HepG2 (cell line): ENCODE measurements at regions not wholly inside any gene's neighbourhood (a gene's known extent, or its start where the extent isn't known, plus 50 kb on each side); places are given as distances from the start of the nearest gene placed in this dataset.
A peak's percentile ranks its signal among the peaks of the same experiment; 100 is the strongest.

Experiments used
- ATAC-seq: fragments of 200-7000 bp; cut with Tn5 transposase; 3 replicates; pipeline ENCODE4 v1.9.1; 2020; ENCODE audit warnings: mild to moderate bottlenecking, moderate library complexity
- BruUV-seq: library from RNA; stranded (reverse); fragments of 400-500 nt; replicated peaks from 2 replicates; lab custom pipeline; 2021; lab: Mats Ljungman, UMichigan
- CTCF ChIA-PET: fragments of 300-600 bp; formaldehyde crosslinking; extraction: SDS; loops from one replicate; lab custom pipeline; 2021; ENCODE audit warnings: low total read pairs, inconsistent platforms, low intra/inter-chr PET ratio; lab: Yijun Ruan, JAX
- POLR2A ChIA-PET: fragments of 350-600 bp; sonication (Branson Sonifier 250); formaldehyde crosslinking; loops from one replicate; lab custom pipeline; 2020; ENCODE audit warnings: antibody characterized with exemption, inconsistent platforms; lab: Yijun Ruan, JAX
- DNase-seq: peaks from one replicate; pipeline ENCODE4 v3.0.0-alpha.2; 2015; ENCODE audit warnings: low spot score
- FAIRE-seq: peaks from 3 replicates; lab custom pipeline; 2011; peaks lifted over from hg19 to GRCh38; lab: Jason Lieb, UNC
- H2AFZ ChIP-seq: one replicate; pipeline ENCODE4 v1.6.1; 2011; ENCODE audit warnings: low read length, inconsistent platforms
- H3K27ac ChIP-seq: fragments of 300-600 bp; 3 replicates; pipeline ENCODE4 v1.8.0; 2011; ENCODE audit warnings: mixed run types, mild to moderate bottlenecking, mixed read lengths, low read length, inconsistent platforms; ENCODE audit not compliant: insufficient read depth; ENCODE audit errors: extremely low read length
- H3K27me3 ChIP-seq, 2 experiments: fragments of 200-600 bp in 1 of 2; 2 replicates in 1 of 2; 3 replicates in 1 of 2; pipeline versions ENCODE4 v1.6.0 to v1.8.0; 2011; ENCODE audit warnings: low read length in 2 of 2, mild to moderate bottlenecking in 2 of 2, moderate library complexity in 2 of 2, inconsistent platforms in 1 of 2; ENCODE audit not compliant: insufficient read depth in 2 of 2, control insufficient read depth in 1 of 2
- H3K36me3 ChIP-seq, 2 experiments: fragments of 200-600 bp in 1 of 2; replicated peaks in 1 of 2; 2 replicates in 1 of 2; 3 replicates in 1 of 2; pipeline versions ENCODE4 v1.5.1 to v1.8.0; 2011; ENCODE audit warnings: low read length in 2 of 2, inconsistent platforms in 1 of 2; ENCODE audit not compliant: insufficient read depth in 2 of 2, control insufficient read depth in 1 of 2
- H3K4me1 ChIP-seq: 2 replicates; pipeline ENCODE4 v1.5.1; 2012; ENCODE audit warnings: low read length, inconsistent platforms; ENCODE audit not compliant: insufficient read depth
- H3K4me2 ChIP-seq: 2 replicates; pipeline ENCODE4 v1.6.0; 2011; ENCODE audit warnings: low read depth, low read length, inconsistent platforms
- H3K4me3 ChIP-seq, 3 experiments: fragments of 200-600 bp in 1 of 3; sonication (generic), shearing (Covaris generic) in 1 of 3; replicated peaks in 1 of 3; 2 replicates each; pipeline ENCODE4 v1.5.1; 2011 to 2016; ENCODE audit warnings: low read length in 3 of 3, inconsistent platforms in 2 of 3, low read depth in 2 of 3, mild to moderate bottlenecking in 2 of 3, control low read depth in 1 of 3, mixed read lengths in 1 of 3; ENCODE audit not compliant: insufficient read depth in 1 of 3
- H3K79me2 ChIP-seq: one replicate; pipeline ENCODE4 v1.6.1; 2011; ENCODE audit warnings: low read length, inconsistent platforms; ENCODE audit not compliant: insufficient read depth
- H3K9ac ChIP-seq: 2 replicates; pipeline ENCODE4 v1.6.0; 2011; ENCODE audit warnings: mild to moderate bottlenecking, low read depth, low read length, inconsistent platforms; ENCODE audit not compliant: insufficient read depth
- H3K9me3 ChIP-seq: 2 replicates; pipeline ENCODE4 v1.5.1; 2012; ENCODE audit warnings: mild to moderate bottlenecking, low read length
- H4K20me1 ChIP-seq: 2 replicates; pipeline ENCODE4 v1.6.0; 2011; ENCODE audit warnings: inconsistent platforms, mild to moderate bottlenecking, low read length, moderate library complexity; ENCODE audit not compliant: insufficient read depth
- CEBPB ChIP-seq: IDR thresholded peaks from 2 replicates; pipeline ENCODE4 v1.6.1; 2011; ENCODE audit warnings: low read depth, low read length, improper control_type of control experiment, borderline replicate concordance
- EED ChIP-seq: sonication (generic); formaldehyde crosslinking; IDR thresholded peaks from 2 replicates; pipeline ENCODE4 v1.5.0; 2020; ENCODE audit warnings: mild to moderate bottlenecking, missing genetic modification reagents
- FOSL2 ChIP-seq: sonication (generic); formaldehyde crosslinking; IDR thresholded peaks from 2 replicates; pipeline ENCODE4 v1.4.0; 2020; ENCODE audit warnings: missing genetic modification reagents
- FOXA1 ChIP-seq, 2 experiments: fragments of 450-650 bp in 1 of 2; sonication (generic) in 1 of 2; formaldehyde crosslinking in 1 of 2; IDR thresholded peaks; 2 replicates each; pipeline versions ENCODE4 v1.4.0 to v1.6.1; 2016 to 2020; ENCODE audit warnings: missing genetic modification reagents in 1 of 2
- FOXA3 ChIP-seq: IDR thresholded peaks from 2 replicates; pipeline ENCODE4 v1.6.1; 2016; ENCODE audit warnings: missing genetic modification reagents, missing compliant biosample characterization
- LCORL ChIP-seq, 2 experiments: fragments of 450-650 bp in 1 of 2; sonication (generic) in 1 of 2; formaldehyde crosslinking in 1 of 2; IDR thresholded peaks; 2 replicates each; pipeline versions ENCODE4 v1.5.0 to v1.6.1; 2017 to 2020; ENCODE audit warnings: antibody characterized with exemption in 1 of 2, missing genetic modification reagents in 1 of 2
- MLLT10 ChIP-seq: sonication (generic); formaldehyde crosslinking; IDR thresholded peaks from 2 replicates; pipeline ENCODE4 v1.4.0; 2020; ENCODE audit warnings: missing genetic modification reagents
- POGK ChIP-seq: sonication (generic); formaldehyde crosslinking; conservative IDR thresholded peaks from 2 replicates; pipeline ENCODE4 v1.8.0; 2022; ENCODE audit warnings: mild to moderate bottlenecking, moderate library complexity, missing genetic modification reagents
- POGZ ChIP-seq: sonication (generic); formaldehyde crosslinking; IDR thresholded peaks from 2 replicates; pipeline ENCODE4 v1.4.0; 2020; ENCODE audit warnings: mild to moderate bottlenecking, missing genetic modification reagents
- SP2 ChIP-seq: sonication (generic); formaldehyde crosslinking; IDR thresholded peaks from 2 replicates; pipeline ENCODE4 v1.5.1; 2020; ENCODE audit warnings: mild to moderate bottlenecking, missing genetic modification reagents
- SRF ChIP-seq: IDR thresholded peaks from 2 replicates; pipeline ENCODE4 v1.6.1; 2011; ENCODE audit warnings: mild to moderate bottlenecking, low read depth, low read length, moderate library complexity
- ZBTB38 ChIP-seq: sonication (generic); formaldehyde crosslinking; IDR thresholded peaks from 2 replicates; pipeline ENCODE4 v1.5.1; 2020; ENCODE audit warnings: mild to moderate bottlenecking, missing genetic modification reagents
- ZNF629 ChIP-seq: sonication (generic); formaldehyde crosslinking; conservative IDR thresholded peaks from 2 replicates; pipeline ENCODE4 v1.5.0; 2020; ENCODE audit warnings: missing genetic modification reagents
- ZNF788 ChIP-seq: sonication (generic); formaldehyde crosslinking; IDR thresholded peaks from 2 replicates; pipeline ENCODE4 v1.5.0; 2020; ENCODE audit warnings: mild to moderate bottlenecking, missing genetic modification reagents, borderline replicate concordance
- WGBS: methylation state at CpG from one replicate; pipeline ENCODE4 v1.1.6; 2017; ENCODE audit warnings: low lambda C conversion rate; 5-methylcytosine and 5-hydroxymethylcytosine counted together
- in situ Hi-C: cut with HindIII; loops from 2 replicates; pipeline ENCODE4 v1.10.0; 2017; ENCODE audit warnings: low pct_unique_long_range_greater_than_20kb; ENCODE audit not compliant: extremely low pct_ligation_motif_present
- intact Hi-C: fragments of 100-400 bp; cut with micrococcal nuclease; formaldehyde crosslinking; loops from one replicate; pipeline ENCODE4 v1.10.0; 2022; ENCODE audit not compliant: unreplicated experiment
- TF ChIP-seq, protein P1 (sequence below): sonication (generic); formaldehyde crosslinking; conservative IDR thresholded peaks from 2 replicates; pipeline ENCODE4 v1.8.0; 2022; ENCODE audit warnings: missing genetic modification reagents

GRCh38 chr15:93658026-93658816, 569.2 kb upstream of the RGMA start:
- Histone ChIP-seq H3K27ac (no peak overlapping the region), H4K20me1 (no peaks in the 10 kb centered on the region), H2AFZ (no peak overlapping the region), H3K9ac (no peak overlapping the region), H3K4me2 (no peak overlapping the region), H3K36me3 (no peaks in the 10 kb centered on the region), H3K9me3 (no peaks in the 10 kb centered on the region), H3K79me2 (no peaks in the 10 kb centered on the region), H3K27me3 (no peaks in the 10 kb centered on the region), H3K4me3 (no peak overlapping the region), H3K4me1 (no peaks in the 10 kb centered on the region)
- no TSS peak for BruUV-seq
- ChIA-PET POLR2A (no interaction called here), CTCF (no interaction called here)
- FAIRE-seq: no peak
- ATAC-seq: no peak
- WGBS: 32% methylated on average over 8 of the region's 8 CpGs
- intact Hi-C loops: no loop called here
- no peak for TF ChIP-seq ZNF788
- no peak for TF ChIP-seq SP2
- no peak for TF ChIP-seq POGK (CRISPR knock-in tag)
- TF ChIP-seq SRF: no peak
- no peak for TF ChIP-seq MLLT10 (CRISPR knock-in tag)
- TF ChIP-seq EED: no peak
- DNase-seq: no peak
- in situ Hi-C loops: no loop called here

DNA sequence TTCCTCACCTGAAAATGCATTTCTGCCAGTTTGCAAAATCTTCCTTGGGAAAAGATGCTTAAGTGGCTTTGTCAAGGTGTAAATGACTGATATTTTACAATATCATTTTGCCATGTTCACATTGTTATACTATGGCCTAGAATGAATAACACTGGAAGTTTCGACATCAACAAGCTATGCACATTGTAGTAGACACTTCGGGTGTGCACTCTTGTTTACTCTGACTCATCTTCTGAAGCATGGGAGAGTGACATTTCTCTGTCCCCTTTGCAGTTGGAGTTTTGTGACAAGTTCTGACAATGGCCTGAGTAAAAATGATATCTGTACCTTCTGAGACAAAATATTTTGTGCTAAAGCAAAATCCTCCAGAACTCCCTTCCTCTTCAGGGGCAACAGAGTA, 567.0 kb upstream of the RGMA start:
- no peaks in the 10 kb centered on the region for H3K27me3 ChIP-seq
- no peaks in the 10 kb centered on the region for H4K20me1 ChIP-seq
- H3K4me1 ChIP-seq: no peaks in the 10 kb centered on the region
- no peak overlapping the region for H3K4me2 ChIP-seq
- in situ Hi-C loops: no loop called here
- H3K36me3 ChIP-seq: no peaks in the 10 kb centered on the region
- intact Hi-C loops: no loop called here
- no peaks in the 10 kb centered on the region for H3K9me3 ChIP-seq
- FAIRE-seq (no peak), ATAC-seq (no peak), DNase-seq (no peak)
- ChIA-PET CTCF (no interaction called here), POLR2A (no interaction called here)
- H3K79me2 ChIP-seq: no peaks in the 10 kb centered on the region
- BruUV-seq: no TSS peak
- 2% methylated on average over 2 of the region's 2 CpGs for WGBS
- H3K27ac ChIP-seq: no peak overlapping the region
- H3K9ac ChIP-seq: no peak overlapping the region
- H3K4me3 ChIP-seq: no peak overlapping the region
- no peak overlapping the region for H2AFZ ChIP-seq
- TF ChIP-seq, protein P1, sequence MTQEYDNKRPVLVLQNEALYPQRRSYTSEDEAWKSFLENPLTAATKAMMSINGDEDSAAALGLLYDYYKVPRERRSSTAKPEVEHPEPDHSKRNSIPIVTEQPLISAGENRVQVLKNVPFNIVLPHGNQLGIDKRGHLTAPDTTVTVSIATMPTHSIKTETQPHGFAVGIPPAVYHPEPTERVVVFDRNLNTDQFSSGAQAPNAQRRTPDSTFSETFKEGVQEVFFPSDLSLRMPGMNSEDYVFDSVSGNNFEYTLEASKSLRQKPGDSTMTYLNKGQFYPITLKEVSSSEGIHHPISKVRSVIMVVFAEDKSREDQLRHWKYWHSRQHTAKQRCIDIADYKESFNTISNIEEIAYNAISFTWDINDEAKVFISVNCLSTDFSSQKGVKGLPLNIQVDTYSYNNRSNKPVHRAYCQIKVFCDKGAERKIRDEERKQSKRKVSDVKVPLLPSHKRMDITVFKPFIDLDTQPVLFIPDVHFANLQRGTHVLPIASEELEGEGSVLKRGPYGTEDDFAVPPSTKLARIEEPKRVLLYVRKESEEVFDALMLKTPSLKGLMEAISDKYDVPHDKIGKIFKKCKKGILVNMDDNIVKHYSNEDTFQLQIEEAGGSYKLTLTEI: no peak
- TF ChIP-seq LCORL (IDR thresholded peaks at IDR 0.05): no peak
- no peak for TF ChIP-seq LCORL (CRISPR knock-in tag; IDR thresholded peaks at IDR 0.05)
- no peak for TF ChIP-seq ZBTB38 (CRISPR knock-in tag)
- no peak for TF ChIP-seq POGZ
- 0 out of 2 replicates have a peak, but pooled peaks have one; percentile 9 for TF ChIP-seq CEBPB
- TF ChIP-seq FOXA1 (IDR thresholded peaks at IDR 0.05): no peak
- TF ChIP-seq FOXA1 (CRISPR knock-in tag; IDR thresholded peaks at IDR 0.05): 0 out of 2 replicates have a peak, but pooled peaks have one; percentile 13
- TF ChIP-seq FOXA3 (CRISPR knock-in tag): peak; percentile 32; the same call in 1 of the 2 replicates
- TF ChIP-seq ZNF629 (CRISPR knock-in tag): no peak
- TF ChIP-seq FOSL2 (CRISPR knock-in tag): peak; percentile 83
